ENCODE measurements at regions not wholly inside any gene's neighbourhood (a gene's known extent, or its start where the extent isn't known, plus 50 kb on each side); places are given as distances from the start of the nearest gene placed in this dataset.
"Not testable (repeated sequence)": the region's sequence is repeated elsewhere in the genome, so short reads cannot be mapped to it uniquely, and the experiment has no call there.

DNA sequence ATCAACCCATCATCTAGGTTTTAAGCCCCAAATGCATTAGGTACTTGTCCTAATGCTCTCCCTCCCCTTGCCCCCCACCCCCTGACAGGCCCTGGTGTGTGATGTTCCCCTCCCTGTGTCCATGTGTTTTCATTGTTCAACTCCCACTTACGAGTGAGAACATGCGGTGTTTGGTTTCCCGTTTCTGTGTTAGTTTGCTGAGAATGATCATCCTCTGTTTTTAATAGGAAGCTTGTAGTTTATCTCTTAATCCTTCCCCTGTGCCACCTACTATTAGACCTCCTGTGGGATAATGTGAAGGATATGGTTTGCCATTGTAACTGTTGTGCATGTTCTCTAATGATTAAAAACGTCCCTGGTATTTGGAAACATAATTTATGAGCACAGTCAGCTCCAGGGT lies 299.4 kb upstream of the USP24 start:
- TF ChIP-seq EZH2 (IDR thresholded peaks at IDR 0.05; ENCODE audit: low read length, unreplicated experiment); CTCF (conservative IDR thresholded peaks at IDR 0.05; ENCODE audit: low read depth, low read length); EZH2phosphoT487 (IDR thresholded peaks at IDR 0.05; ENCODE audit: borderline replicate concordance, low read length): not testable (repeated sequence)
